Endodermal cell (in vitro differentiated cells): ENCODE measurements at regions not wholly inside any gene's neighbourhood (a gene's known extent, or its start where the extent isn't known, plus 50 kb on each side); places are given as distances from the start of the nearest gene placed in this dataset.

Source experiments
- DNase-seq: peaks from one replicate; pipeline ENCODE4 v3.0.0-alpha.2; 2017
- H3K27ac ChIP-seq: 2 replicates; pipeline ENCODE4 v1.5.1; 2013; ENCODE audit warnings: mild to moderate bottlenecking, low read depth, low read length, moderate library complexity
- H3K27me3 ChIP-seq: 2 replicates; pipeline ENCODE4 v1.6.1; 2013; ENCODE audit warnings: mild to moderate bottlenecking, low read length, moderate library complexity; ENCODE audit not compliant: insufficient read depth, control insufficient read depth, poor library complexity, severe bottlenecking
- H3K36me3 ChIP-seq: 2 replicates; pipeline ENCODE4 v1.7.0; 2013; ENCODE audit warnings: mild to moderate bottlenecking, low read length, moderate library complexity; ENCODE audit not compliant: control insufficient read depth, insufficient read depth
- H3K4me1 ChIP-seq: one replicate; pipeline ENCODE4 v1.7.0; 2013; ENCODE audit warnings: low read length; ENCODE audit not compliant: control insufficient read depth, insufficient read depth
- H3K4me3 ChIP-seq: 2 replicates; pipeline ENCODE4 v1.5.1; 2013; ENCODE audit warnings: mild to moderate bottlenecking, low read length, moderate library complexity
- H3K9ac ChIP-seq: 2 replicates; pipeline ENCODE4 v1.6.1; 2013; ENCODE audit warnings: mild to moderate bottlenecking, low read length, moderate library complexity; ENCODE audit not compliant: poor library complexity, severe bottlenecking; ENCODE audit errors: extremely low read depth
- H3K9me3 ChIP-seq: 2 replicates; pipeline ENCODE4 v1.6.1; 2013; ENCODE audit warnings: mild to moderate bottlenecking, low read length, moderate library complexity; ENCODE audit not compliant: control insufficient read depth
- H3K27ac Mint-ChIP-seq: 2 replicates; pipeline ENCODE4 v1.8.0; 2020; ENCODE audit warnings: mixed read lengths
- H3K27me3 Mint-ChIP-seq: 2 replicates; pipeline ENCODE4 v1.8.0; 2021; ENCODE audit warnings: mild to moderate bottlenecking, mixed read lengths; ENCODE audit not compliant: insufficient read depth
- H3K36me3 Mint-ChIP-seq: 2 replicates; pipeline ENCODE4 v1.8.0; 2020; ENCODE audit warnings: low read depth, mixed read lengths
- H3K4me1 Mint-ChIP-seq: 2 replicates; pipeline ENCODE4 v1.8.0; 2020; ENCODE audit warnings: mixed read lengths
- H3K4me3 Mint-ChIP-seq: 2 replicates; pipeline ENCODE4 v1.8.0; 2020; ENCODE audit warnings: mild to moderate bottlenecking, moderate library complexity, mixed read lengths
- H3K9me3 Mint-ChIP-seq: 2 replicates; pipeline ENCODE4 v1.8.0; 2020; ENCODE audit warnings: mild to moderate bottlenecking, mixed read lengths
- WGBS, 2 experiments: methylation state at CpG; one replicate each; pipeline versions ENCODE4 v1.1.5 to v1.1.7; 2013; ENCODE audit warnings: missing lambda C conversion rate in 2 of 2, mixed read lengths in 1 of 2; ENCODE audit not compliant: insufficient coverage in 1 of 2, insufficient read length in 1 of 2; 5-methylcytosine and 5-hydroxymethylcytosine counted together
- TF ChIP-seq, protein P1 (sequence below): fragments of 200-600 bp; sonication (generic); conservative IDR thresholded peaks from 2 replicates; pipeline ENCODE4 v1.5.0; 2021; ENCODE audit warnings: antibody characterized with exemption, mild to moderate bottlenecking

DNA sequence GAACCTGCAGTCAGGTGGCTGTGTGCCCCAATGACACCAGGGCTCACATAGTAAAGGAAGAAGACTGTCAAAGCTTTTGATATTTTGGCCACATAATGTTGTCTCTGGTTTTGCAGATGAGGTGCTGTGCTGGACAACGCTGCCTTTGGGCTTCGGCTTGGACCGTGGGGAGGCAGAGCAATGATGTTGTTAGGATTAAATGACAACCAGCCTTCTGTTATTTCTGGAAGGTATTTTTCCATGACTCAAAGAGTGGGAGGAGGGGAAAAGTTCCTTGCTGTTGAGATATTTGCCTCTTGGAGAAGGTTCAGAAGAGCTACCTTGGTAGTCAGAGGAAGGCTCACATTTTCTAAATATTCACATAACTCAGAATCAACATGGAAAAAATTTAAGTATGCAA lies 187.3 kb upstream of the GALNT2 start:
- no peaks in the 10 kb centered on the region for H3K9me3 Mint-ChIP-seq
- DNase-seq, result peak; percentile 18
- no peak overlapping the region for H3K9ac ChIP-seq
- H3K4me3 ChIP-seq, result no peak overlapping the region
- H3K4me1 ChIP-seq, result no peaks in the 10 kb centered on the region
- no peaks in the 10 kb centered on the region for H3K36me3 Mint-ChIP-seq
- no peak overlapping the region for H3K27ac Mint-ChIP-seq
- H3K27me3 ChIP-seq, result no peaks in the 10 kb centered on the region
- no peaks in the 10 kb centered on the region for H3K9me3 ChIP-seq
- H3K36me3 ChIP-seq, result no peaks in the 10 kb centered on the region
- TF ChIP-seq, protein P1, sequence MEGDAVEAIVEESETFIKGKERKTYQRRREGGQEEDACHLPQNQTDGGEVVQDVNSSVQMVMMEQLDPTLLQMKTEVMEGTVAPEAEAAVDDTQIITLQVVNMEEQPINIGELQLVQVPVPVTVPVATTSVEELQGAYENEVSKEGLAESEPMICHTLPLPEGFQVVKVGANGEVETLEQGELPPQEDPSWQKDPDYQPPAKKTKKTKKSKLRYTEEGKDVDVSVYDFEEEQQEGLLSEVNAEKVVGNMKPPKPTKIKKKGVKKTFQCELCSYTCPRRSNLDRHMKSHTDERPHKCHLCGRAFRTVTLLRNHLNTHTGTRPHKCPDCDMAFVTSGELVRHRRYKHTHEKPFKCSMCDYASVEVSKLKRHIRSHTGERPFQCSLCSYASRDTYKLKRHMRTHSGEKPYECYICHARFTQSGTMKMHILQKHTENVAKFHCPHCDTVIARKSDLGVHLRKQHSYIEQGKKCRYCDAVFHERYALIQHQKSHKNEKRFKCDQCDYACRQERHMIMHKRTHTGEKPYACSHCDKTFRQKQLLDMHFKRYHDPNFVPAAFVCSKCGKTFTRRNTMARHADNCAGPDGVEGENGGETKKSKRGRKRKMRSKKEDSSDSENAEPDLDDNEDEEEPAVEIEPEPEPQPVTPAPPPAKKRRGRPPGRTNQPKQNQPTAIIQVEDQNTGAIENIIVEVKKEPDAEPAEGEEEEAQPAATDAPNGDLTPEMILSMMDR, result no peak
- no peak overlapping the region for H3K4me3 Mint-ChIP-seq
- H3K27me3 Mint-ChIP-seq, result peaks cover 5% of the 10 kb centered on the region
- WGBS, 2 experiments, result 91% methylated on average over 3 of the region's 3 CpGs; no CpG with 5 or more reads in 1 of the 2 experiments
- no peaks in the 10 kb centered on the region for H3K4me1 Mint-ChIP-seq
- no peak overlapping the region for H3K27ac ChIP-seq

DNA sequence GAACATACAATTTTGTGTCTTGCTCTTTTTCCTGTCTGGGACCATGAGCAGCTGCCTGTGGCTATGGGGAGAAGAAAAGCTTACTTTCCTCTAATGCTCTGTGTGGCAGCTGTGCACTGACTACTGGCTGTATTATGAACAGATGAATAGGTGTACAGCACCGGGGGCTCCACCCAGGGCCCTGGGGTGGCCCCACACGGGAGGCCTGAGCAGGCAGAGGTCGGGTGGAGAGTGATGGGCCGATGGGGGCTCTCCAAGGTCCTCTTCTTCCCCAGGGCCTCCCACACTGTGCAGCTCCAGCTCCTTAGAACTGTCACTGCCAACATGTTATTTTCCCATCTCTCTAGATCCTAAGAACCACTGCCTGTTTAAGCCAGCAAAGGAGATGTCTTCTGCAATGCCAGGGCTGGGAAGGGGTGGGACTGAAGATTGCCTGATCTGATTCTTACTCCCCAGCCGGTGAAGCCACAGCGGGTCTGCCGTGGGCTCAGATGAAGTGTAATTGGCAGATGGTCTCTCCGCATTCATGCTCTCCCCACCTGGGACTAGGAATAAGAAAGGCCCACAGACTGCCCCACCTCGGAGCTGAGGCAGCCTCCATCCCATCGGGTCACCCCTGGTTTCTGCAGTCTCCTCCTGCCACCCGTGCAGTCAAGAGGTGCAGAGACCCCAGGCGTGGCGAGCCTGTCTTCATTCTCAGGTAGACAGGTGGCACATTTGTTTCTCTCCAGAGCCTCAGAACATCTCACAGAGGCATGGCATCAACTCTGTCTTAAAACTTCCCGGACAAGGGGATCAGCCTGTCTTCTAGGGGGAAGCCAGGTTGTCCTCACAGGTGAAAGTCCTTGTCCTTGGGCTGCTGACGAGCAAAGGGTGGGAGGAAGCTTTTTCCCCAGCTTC lies 186.5 kb upstream of the GALNT2 start:
- Histone ChIP-seq H3K27ac (no peak overlapping the region), H3K9ac (no peak overlapping the region), H3K9me3 (no peaks in the 10 kb centered on the region), H3K4me3 (no peak overlapping the region), H3K27me3 (no peaks in the 10 kb centered on the region), H3K4me1 (no peaks in the 10 kb centered on the region), H3K36me3 (no peaks in the 10 kb centered on the region)
- TF ChIP-seq, protein P1, result no peak
- 90 to 94% methylated on average over 9 to 15 of the region's 15 CpGs for WGBS, 2 experiments
- no peak overlapping the region for H3K4me3 Mint-ChIP-seq
- no peaks in the 10 kb centered on the region for H3K9me3 Mint-ChIP-seq
- H3K4me1 Mint-ChIP-seq, result no peaks in the 10 kb centered on the region
- no peak overlapping the region for H3K27ac Mint-ChIP-seq
- peaks cover 5% of the 10 kb centered on the region for H3K27me3 Mint-ChIP-seq
- no peaks in the 10 kb centered on the region for H3K36me3 Mint-ChIP-seq
- peak; percentile 28 for DNase-seq

DNA sequence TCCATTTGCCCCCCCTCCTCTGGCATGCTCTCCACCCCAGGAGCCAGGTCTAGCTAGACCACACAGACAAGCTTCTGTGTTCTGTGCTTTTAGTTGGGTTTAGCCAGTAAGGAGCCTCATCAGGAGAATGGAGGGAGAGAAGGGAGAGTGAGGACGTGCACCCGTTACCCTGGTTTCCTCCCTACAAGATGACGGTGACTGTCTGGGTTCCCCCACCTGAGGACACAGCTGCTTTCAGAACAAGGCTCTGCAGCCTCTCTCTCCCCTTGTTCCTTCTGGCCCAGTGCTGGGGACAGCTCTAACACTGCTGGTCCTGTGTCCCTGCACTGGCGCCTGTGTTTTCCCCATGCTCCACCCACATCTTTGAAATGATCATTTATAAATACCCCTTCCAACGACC lies 184.4 kb upstream of the GALNT2 start:
- 84 to 100% methylated on average over 2 to 5 of the region's 5 CpGs for WGBS, 2 experiments
- Histone ChIP-seq H3K9ac (no peak overlapping the region), H3K4me3 (no peak overlapping the region), H3K36me3 (no peaks in the 10 kb centered on the region), H3K27ac (no peak overlapping the region), H3K9me3 (no peaks in the 10 kb centered on the region), H3K4me1 (no peaks in the 10 kb centered on the region), H3K27me3 (no peaks in the 10 kb centered on the region)
- no peak overlapping the region for H3K4me3 Mint-ChIP-seq
- TF ChIP-seq, protein P1, result no peak
- H3K27ac Mint-ChIP-seq, result no peak overlapping the region
- H3K4me1 Mint-ChIP-seq, result no peaks in the 10 kb centered on the region
- no peaks in the 10 kb centered on the region for H3K36me3 Mint-ChIP-seq
- peak; percentile 44 for DNase-seq
- no peaks in the 10 kb centered on the region for H3K9me3 Mint-ChIP-seq
- peaks cover 7% of the 10 kb centered on the region for H3K27me3 Mint-ChIP-seq
